CD14-positive monocyte (primary cell): ENCODE measurements at regions not wholly inside any gene's neighbourhood (a gene's known extent, or its start where the extent isn't known, plus 50 kb on each side); places are given as distances from the start of the nearest gene placed in this dataset.

Source experiments
- DNase-seq, 3 donors: peaks; one replicate each; pipeline ENCODE4 v3.0.0-alpha.2; 2011 to 2022
- H2AFZ ChIP-seq: 2 replicates; pipeline ENCODE4 v1.6.0; 2012; ENCODE audit warnings: mild to moderate bottlenecking, low read depth, low read length, inconsistent platforms; ENCODE audit not compliant: insufficient read depth, poor library complexity, severe bottlenecking
- H3K27ac ChIP-seq, 2 donors: 1 replicate in 1 of 2; 2 replicates in 1 of 2; pipeline ENCODE4 v1.5.1; 2012 to 2013; ENCODE audit warnings: low read length in 2 of 2, control low read depth in 1 of 2, inconsistent platforms in 1 of 2, low read depth in 1 of 2, mild to moderate bottlenecking in 1 of 2
- H3K27me3 ChIP-seq, 2 donors: one replicate each; pipeline versions ENCODE4 v1.6.0 to v1.6.1; 2011 to 2013; ENCODE audit warnings: low read length in 2 of 2; ENCODE audit not compliant: control insufficient read depth in 2 of 2, insufficient read depth in 2 of 2
- H3K36me3 ChIP-seq, 2 donors: replicated peaks in 1 of 2; 1 replicate in 1 of 2; 2 replicates in 1 of 2; pipeline versions ENCODE4 v1.5.1 to v1.6.1; 2012 to 2013; ENCODE audit warnings: low read length in 2 of 2, control low read depth in 1 of 2, inconsistent platforms in 1 of 2, mild to moderate bottlenecking in 1 of 2; ENCODE audit not compliant: insufficient read depth in 2 of 2, control insufficient read depth in 1 of 2
- H3K4me1 ChIP-seq, 2 donors: 1 replicate in 1 of 2; 2 replicates in 1 of 2; pipeline versions ENCODE4 v1.5.1 to v1.6.1; 2012 to 2013; ENCODE audit warnings: low read length in 2 of 2, control low read depth in 1 of 2, inconsistent platforms in 1 of 2, mild to moderate bottlenecking in 1 of 2, moderate library complexity in 1 of 2; ENCODE audit not compliant: insufficient read depth in 2 of 2, control insufficient read depth in 1 of 2
- H3K4me2 ChIP-seq: replicated peaks from 2 replicates; pipeline ENCODE3; 2012; ENCODE audit warnings: low read length, moderate library complexity, mild to moderate bottlenecking; ENCODE audit not compliant: poor library complexity, severe bottlenecking; ENCODE audit errors: extremely low read depth
- H3K4me3 ChIP-seq, 3 experiments: fragments of 200-600 bp in 1 of 3; sonication (generic) in 1 of 3; replicated peaks in 1 of 3; 1 replicate in 2 of 3; 2 replicates in 1 of 3; pipeline ENCODE4 v1.5.1; 2011 to 2013; ENCODE audit warnings: low read length in 3 of 3, mild to moderate bottlenecking in 3 of 3, control low read depth in 2 of 3, low read depth in 2 of 3, inconsistent platforms in 1 of 3, moderate library complexity in 1 of 3
- H3K79me2 ChIP-seq: 2 replicates; pipeline ENCODE4 v1.6.0; 2012; ENCODE audit warnings: mild to moderate bottlenecking, control low read depth, inconsistent platforms, low read length, moderate library complexity; ENCODE audit not compliant: insufficient read depth
- H3K9ac ChIP-seq: 2 replicates; pipeline ENCODE4 v1.6.0; 2017; ENCODE audit warnings: low read length, mild to moderate bottlenecking; ENCODE audit not compliant: insufficient read depth, poor library complexity, severe bottlenecking
- H3K9me3 ChIP-seq, 2 donors: replicated peaks in 1 of 2; 1 replicate in 1 of 2; 2 replicates in 1 of 2; pipeline versions ENCODE4 v1.5.1 to v1.6.1; 2012 to 2013; ENCODE audit warnings: low read length in 2 of 2, control low read depth in 1 of 2; ENCODE audit not compliant: control insufficient read depth in 1 of 2, insufficient read depth in 1 of 2
- H4K20me1 ChIP-seq: 2 replicates; pipeline ENCODE4 v1.6.0; 2012; ENCODE audit warnings: mild to moderate bottlenecking, low read length, control low read depth, moderate library complexity; ENCODE audit not compliant: insufficient read depth
- H3K27ac Mint-ChIP-seq, 7 donors: one replicate each; pipeline ENCODE4 v1.8.0; 2020; ENCODE audit warnings: mild to moderate bottlenecking in 7 of 7, mixed read lengths in 7 of 7, moderate library complexity in 6 of 7, inconsistent platforms in 2 of 7
- H3K27me3 Mint-ChIP-seq, 3 donors: one replicate each; pipeline ENCODE4 v1.8.0; 2021 to 2022; ENCODE audit warnings: low read depth in 3 of 3, mild to moderate bottlenecking in 3 of 3, mixed read lengths in 3 of 3, moderate library complexity in 3 of 3, inconsistent platforms in 1 of 3
- H3K36me3 Mint-ChIP-seq, 2 donors: one replicate each; pipeline ENCODE4 v1.8.0; 2020; ENCODE audit warnings: mixed read lengths in 2 of 2, inconsistent platforms in 1 of 2, mild to moderate bottlenecking in 1 of 2
- H3K4me1 Mint-ChIP-seq: one replicate; pipeline ENCODE4 v1.8.0; 2020; ENCODE audit warnings: mild to moderate bottlenecking, mixed read lengths
- H3K4me3 Mint-ChIP-seq, 2 donors: one replicate each; pipeline ENCODE4 v1.8.0; 2020; ENCODE audit warnings: mild to moderate bottlenecking in 2 of 2, mixed read lengths in 2 of 2, moderate library complexity in 1 of 2
- H3K9me3 Mint-ChIP-seq, 7 donors: one replicate each; pipeline ENCODE4 v1.8.0; 2020 to 2022; ENCODE audit warnings: mixed read lengths in 7 of 7, mild to moderate bottlenecking in 6 of 7, moderate library complexity in 6 of 7, inconsistent platforms in 2 of 7
- CTCF ChIP-seq: fragments of 200-600 bp; IDR thresholded peaks from one replicate; pipeline ENCODE4 v1.8.0; 2022; ENCODE audit warnings: antibody characterized with exemption, mild to moderate bottlenecking
- WGBS: methylation state at CpG from one replicate; pipeline ENCODE4 v1.1.5; 2013; ENCODE audit warnings: missing lambda C conversion rate; ENCODE audit not compliant: insufficient coverage; 5-methylcytosine and 5-hydroxymethylcytosine counted together
- intact Hi-C, 2 donors: fragments of 100-400 bp; cut with micrococcal nuclease; formaldehyde crosslinking; loops; one replicate each; pipeline versions ENCODE4 v1.15.0 to v1.15.1; 2023

GRCh38 chr1:222028676-222029075, 286.8 kb upstream of the DUSP10 start:
- no peak overlapping the region for H3K4me3 ChIP-seq
- Mint-ChIP-seq H3K4me1 (no peaks in the 10 kb centered on the region), H3K4me3 (no peak overlapping the region), H3K36me3 (no peaks in the 10 kb centered on the region), H3K27me3 (peaks cover 0 to 6% (median 1%) of the 10 kb centered on the region in 3 donors), H3K27ac (no peak overlapping the region), H3K9me3 (peaks cover 0 to 6% (median 0%) of the 10 kb centered on the region in 7 donors)
- H3K9me3 ChIP-seq = no peaks in the 10 kb centered on the region
- no peaks in the 10 kb centered on the region for H3K27me3 ChIP-seq
- H3K79me2 ChIP-seq = no peaks in the 10 kb centered on the region
- H3K4me1 ChIP-seq = no peaks in the 10 kb centered on the region
- no peak overlapping the region for H3K27ac ChIP-seq
- no peaks in the 10 kb centered on the region for H4K20me1 ChIP-seq
- DNase-seq = no peak
- no peak for TF ChIP-seq CTCF
- H3K36me3 ChIP-seq = no peaks in the 10 kb centered on the region
- no peak overlapping the region for H3K4me2 ChIP-seq
- no peak overlapping the region for H3K9ac ChIP-seq
- WGBS = 100% methylated on average over 2 of the region's 2 CpGs
- intact Hi-C loops = no loop called here
- H2AFZ ChIP-seq = no peak overlapping the region

GRCh38 chr1:222028116-222028515, 286.2 kb upstream of the DUSP10 start:
- H3K79me2 ChIP-seq = no peaks in the 10 kb centered on the region
- Mint-ChIP-seq H3K27ac (no peak overlapping the region), H3K4me1 (no peaks in the 10 kb centered on the region), H3K36me3 (no peaks in the 10 kb centered on the region), H3K27me3 (peaks cover 0 to 6% (median 1%) of the 10 kb centered on the region in 3 donors), H3K4me3 (no peak overlapping the region), H3K9me3 (peaks cover 0 to 6% (median 0%) of the 10 kb centered on the region in 7 donors)
- H2AFZ ChIP-seq = no peak overlapping the region
- H3K27me3 ChIP-seq = no peaks in the 10 kb centered on the region
- intact Hi-C loops = no loop called here
- H3K4me2 ChIP-seq = no peak overlapping the region
- no peaks in the 10 kb centered on the region for H3K36me3 ChIP-seq
- WGBS = 100% methylated on average over 2 of the region's 3 CpGs
- no peaks in the 10 kb centered on the region for H3K4me1 ChIP-seq
- no peak overlapping the region for H3K27ac ChIP-seq
- H4K20me1 ChIP-seq = no peaks in the 10 kb centered on the region
- DNase-seq = no peak
- H3K9ac ChIP-seq = no peak overlapping the region
- no peak for TF ChIP-seq CTCF
- no peak overlapping the region for H3K4me3 ChIP-seq
- no peaks in the 10 kb centered on the region for H3K9me3 ChIP-seq
